ENCODE measurements at regions not wholly inside any gene's neighbourhood (a gene's known extent, or its start where the extent isn't known, plus 50 kb on each side); places are given as distances from the start of the nearest gene placed in this dataset.

- Histone ChIP-seq H3K9me3 (no peaks in the 10 kb centered on the region), H3K4me3 (no peak overlapping the region), H3K36me3 (no peaks in the 10 kb centered on the region), H3K27ac (no peak overlapping the region), H3K27me3 (no peaks in the 10 kb centered on the region), H3K4me1 (no peaks in the 10 kb centered on the region)
- no peak for DNase-seq
- intact Hi-C loops (cut with DNase I; ENCODE audit: low total_unique reads), result no loop called here
- TF ChIP-seq CTCF (IDR thresholded peaks at IDR 0.05), result no peak
These were observed 463.3 kb upstream of the CBLB start for GRCh38 chr3:106332129-106332528.

GRCh38 chr3:106332884-106333283, 464.1 kb upstream of the CBLB start:
- no peaks in the 10 kb centered on the region for H3K27me3 ChIP-seq
- H3K36me3 ChIP-seq, result no peaks in the 10 kb centered on the region
- TF ChIP-seq CTCF (IDR thresholded peaks at IDR 0.05), result no peak
- intact Hi-C loops (cut with DNase I; ENCODE audit: low total_unique reads), result no loop called here
- H3K4me1 ChIP-seq, result no peaks in the 10 kb centered on the region
- H3K4me3 ChIP-seq, result no peak overlapping the region
- no peak overlapping the region for H3K27ac ChIP-seq
- no peaks in the 10 kb centered on the region for H3K9me3 ChIP-seq
- no peak for DNase-seq

DNA sequence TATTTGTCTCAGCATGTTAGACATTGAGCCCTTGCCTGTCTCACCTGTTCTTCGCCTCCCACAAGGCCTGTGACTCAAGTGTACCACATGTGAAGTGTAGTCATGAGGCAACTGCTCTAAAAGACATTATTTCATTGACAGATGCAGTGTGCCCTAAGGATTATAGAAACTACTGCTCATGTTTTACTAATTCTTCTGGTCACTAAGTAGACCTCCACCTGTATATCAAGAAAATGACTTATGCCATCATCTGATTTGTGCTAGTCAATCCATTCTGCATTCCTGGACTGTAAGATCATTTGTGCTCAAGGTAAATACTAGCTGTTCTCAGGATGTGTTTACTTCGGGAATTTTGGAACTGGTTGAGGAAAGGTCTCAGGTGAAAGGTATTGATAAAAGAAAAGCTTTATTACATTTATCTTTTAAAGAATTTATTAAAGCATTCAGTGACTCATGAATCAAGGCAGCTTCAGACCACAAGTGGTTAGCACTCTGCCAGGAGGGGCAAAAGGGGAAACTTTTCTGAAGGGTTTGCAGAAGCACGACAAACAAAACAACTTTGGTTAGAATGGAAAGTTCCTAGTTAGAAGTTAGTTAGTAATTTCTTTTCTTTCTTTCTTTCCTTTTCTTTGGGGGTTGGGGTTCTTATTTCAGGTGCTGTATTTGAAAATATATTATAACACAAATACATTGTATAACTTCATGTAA, 465.3 kb upstream of the CBLB start:
- intact Hi-C loops (cut with DNase I; ENCODE audit: low total_unique reads), result no loop called here
- Histone ChIP-seq H3K27ac (no peak overlapping the region), H3K4me1 (no peaks in the 10 kb centered on the region), H3K4me3 (no peak overlapping the region), H3K9me3 (no peaks in the 10 kb centered on the region), H3K27me3 (no peaks in the 10 kb centered on the region), H3K36me3 (no peaks in the 10 kb centered on the region)
- no peak for DNase-seq
- no peak for TF ChIP-seq CTCF (IDR thresholded peaks at IDR 0.05)

DNA sequence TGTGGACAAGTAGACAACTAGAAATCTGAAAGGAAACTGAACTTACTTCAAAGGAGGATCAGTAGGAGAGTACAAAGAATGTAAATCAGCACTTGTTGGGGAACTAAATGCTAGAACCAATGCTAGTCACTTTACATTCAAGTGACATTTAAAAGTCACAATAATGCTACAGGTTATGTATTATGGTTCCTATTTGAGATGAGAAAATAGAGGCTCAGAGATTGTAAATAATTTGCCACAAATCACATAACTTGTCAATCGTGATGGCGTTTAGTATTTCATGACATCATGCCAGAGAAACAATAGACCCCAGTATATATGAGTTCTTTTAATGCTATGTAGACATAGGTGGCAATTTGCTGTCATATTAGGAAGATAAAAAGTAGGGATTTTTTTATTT, 467.8 kb upstream of the CBLB start:
- no peak overlapping the region for H3K27ac ChIP-seq
- H3K27me3 ChIP-seq, result no peaks in the 10 kb centered on the region
- no peak for TF ChIP-seq CTCF (IDR thresholded peaks at IDR 0.05)
- no peaks in the 10 kb centered on the region for H3K36me3 ChIP-seq
- intact Hi-C loops (cut with DNase I; ENCODE audit: low total_unique reads), result no loop called here
- no peak for DNase-seq
- H3K4me1 ChIP-seq, result no peaks in the 10 kb centered on the region
- no peak overlapping the region for H3K4me3 ChIP-seq
- H3K9me3 ChIP-seq, result no peaks in the 10 kb centered on the region

GRCh38 chr3:106337116-106337515, 468.3 kb upstream of the CBLB start:
- Histone ChIP-seq H3K27ac (no peak overlapping the region), H3K27me3 (no peaks in the 10 kb centered on the region), H3K4me3 (no peak overlapping the region), H3K4me1 (no peaks in the 10 kb centered on the region), H3K9me3 (no peaks in the 10 kb centered on the region), H3K36me3 (no peaks in the 10 kb centered on the region)
- intact Hi-C loops (cut with DNase I; ENCODE audit: low total_unique reads), result no loop called here
- DNase-seq, result no peak
- TF ChIP-seq CTCF (IDR thresholded peaks at IDR 0.05), result no peak

Data from tibial artery (tissue), 4 donors.